ENCODE measurements at regions not wholly inside any gene's neighbourhood (a gene's known extent, or its start where the extent isn't known, plus 50 kb on each side); places are given as distances from the start of the nearest gene placed in this dataset.

DNA sequence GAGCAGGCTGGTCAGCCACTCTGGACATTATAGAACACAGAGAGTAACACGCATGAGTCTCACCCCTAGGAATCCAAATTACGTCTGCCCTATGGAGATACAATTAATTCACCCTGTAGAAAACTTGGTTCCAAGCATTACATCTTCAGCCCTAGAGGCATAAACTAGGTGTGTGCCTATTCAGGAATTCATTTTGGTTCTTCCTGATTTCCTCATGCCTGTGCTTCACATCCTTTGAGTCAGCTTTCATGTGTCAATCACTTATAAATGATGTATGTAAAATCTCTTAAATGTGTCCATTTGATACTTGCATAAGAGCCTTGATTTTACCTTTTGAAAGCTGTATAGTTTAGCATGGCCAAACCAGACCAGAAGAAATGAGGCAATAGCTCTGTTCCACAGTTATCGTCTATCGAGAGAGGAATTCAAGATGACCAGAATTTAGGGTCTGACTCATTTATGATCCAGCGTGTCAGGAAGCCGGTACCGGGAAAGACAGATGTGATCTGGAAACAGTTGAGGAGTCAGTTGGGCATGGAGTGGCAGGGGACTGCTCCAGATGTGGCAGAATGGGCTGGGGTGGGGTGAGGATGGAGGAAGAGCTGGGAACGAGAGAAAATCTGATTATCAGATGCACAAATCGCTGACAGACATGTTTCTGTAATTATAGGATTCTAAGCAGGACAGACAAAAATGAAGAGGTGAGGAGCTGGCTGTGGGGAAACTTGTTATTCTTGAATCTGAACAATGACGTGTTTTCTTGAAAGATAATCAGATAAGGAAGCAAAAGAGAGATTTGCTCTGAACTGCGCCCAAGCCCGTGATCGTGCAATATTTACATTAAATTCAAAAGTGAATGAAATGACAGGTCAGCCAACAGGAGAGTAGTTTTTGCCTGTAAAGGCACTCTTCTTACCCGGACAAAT is 76.7 kb downstream of the C16orf95 start:
- TF ChIP-seq, protein P1, sequence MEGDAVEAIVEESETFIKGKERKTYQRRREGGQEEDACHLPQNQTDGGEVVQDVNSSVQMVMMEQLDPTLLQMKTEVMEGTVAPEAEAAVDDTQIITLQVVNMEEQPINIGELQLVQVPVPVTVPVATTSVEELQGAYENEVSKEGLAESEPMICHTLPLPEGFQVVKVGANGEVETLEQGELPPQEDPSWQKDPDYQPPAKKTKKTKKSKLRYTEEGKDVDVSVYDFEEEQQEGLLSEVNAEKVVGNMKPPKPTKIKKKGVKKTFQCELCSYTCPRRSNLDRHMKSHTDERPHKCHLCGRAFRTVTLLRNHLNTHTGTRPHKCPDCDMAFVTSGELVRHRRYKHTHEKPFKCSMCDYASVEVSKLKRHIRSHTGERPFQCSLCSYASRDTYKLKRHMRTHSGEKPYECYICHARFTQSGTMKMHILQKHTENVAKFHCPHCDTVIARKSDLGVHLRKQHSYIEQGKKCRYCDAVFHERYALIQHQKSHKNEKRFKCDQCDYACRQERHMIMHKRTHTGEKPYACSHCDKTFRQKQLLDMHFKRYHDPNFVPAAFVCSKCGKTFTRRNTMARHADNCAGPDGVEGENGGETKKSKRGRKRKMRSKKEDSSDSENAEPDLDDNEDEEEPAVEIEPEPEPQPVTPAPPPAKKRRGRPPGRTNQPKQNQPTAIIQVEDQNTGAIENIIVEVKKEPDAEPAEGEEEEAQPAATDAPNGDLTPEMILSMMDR (conservative IDR thresholded peaks at IDR 0.05; ENCODE audit: low read depth, low read length): no peak
- TF ChIP-seq EZH2 (IDR thresholded peaks at IDR 0.05; ENCODE audit: borderline replicate concordance, low read depth, low read length, poor library complexity, severe bottlenecking): no peak
